ENCODE measurements at regions not wholly inside any gene's neighbourhood (a gene's known extent, or its start where the extent isn't known, plus 50 kb on each side); places are given as distances from the start of the nearest gene placed in this dataset.

DNA sequence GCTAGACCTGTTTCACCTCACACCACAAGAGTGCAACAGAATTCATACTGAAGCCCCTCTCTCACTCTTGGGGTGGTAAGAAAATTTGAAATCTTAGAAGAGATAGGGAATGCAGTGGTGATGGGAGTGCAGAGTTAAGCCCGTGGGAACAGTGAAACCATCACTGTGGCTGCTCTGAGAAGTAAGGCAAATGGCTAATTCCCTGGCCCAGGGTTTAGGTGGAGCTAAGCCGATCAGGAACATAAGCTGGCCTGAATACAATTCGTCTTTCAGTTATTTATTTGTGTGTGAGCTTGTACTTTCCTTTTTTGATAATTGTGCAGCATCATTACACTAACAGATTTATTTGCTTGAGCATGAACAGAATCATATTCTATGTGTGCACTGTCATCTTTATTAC is 1070.6 kb downstream of the STPG2 start:
- TF ChIP-seq CTCF (IDR thresholded peaks at IDR 0.05) (no peak), EZH2 (IDR thresholded peaks at IDR 0.05; ENCODE audit: borderline replicate concordance, insufficient read depth, low read depth, low read length, poor library complexity, severe bottlenecking) (no peak)
